Myocyte (in vitro differentiated cells): ENCODE measurements at regions not wholly inside any gene's neighbourhood (a gene's known extent, or its start where the extent isn't known, plus 50 kb on each side); places are given as distances from the start of the nearest gene placed in this dataset.
A peak's percentile ranks its signal among the peaks of the same experiment; 100 is the strongest.

Experiments
- DNase-seq: peaks from one replicate; pipeline ENCODE4 v3.0.0-alpha.2; 2012; ENCODE audit warnings: low read depth

GRCh38 chr5:129322968-129323367, 137.1 kb upstream of the ADAMTS19 start:
- DNase-seq: no peak

GRCh38 chr5:129341306-129341705, 118.8 kb upstream of the ADAMTS19 start:
- no peak for DNase-seq

- DNase-seq: peak; percentile 28
These were observed 117.3 kb upstream of the ADAMTS19 start for GRCh38 chr5:129342796-129343195.

- DNase-seq: no peak
These were observed 114.7 kb upstream of the ADAMTS19 start for GRCh38 chr5:129345213-129345924.

GRCh38 chr5:129356846-129357245, 103.3 kb upstream of the ADAMTS19 start:
- peak; percentile 7 for DNase-seq

- DNase-seq: no peak
These were observed 102.0 kb upstream of the ADAMTS19 start for GRCh38 chr5:129358069-129358468.

- DNase-seq: no peak
These were observed 100.6 kb upstream of the ADAMTS19 start for GRCh38 chr5:129359450-129359849.

- peak; percentile 14 for DNase-seq
These were observed 98.6 kb upstream of the ADAMTS19 start for GRCh38 chr5:129361441-129362025.

- DNase-seq: no peak
These were observed 97.6 kb upstream of the ADAMTS19 start for GRCh38 chr5:129362456-129362855.

GRCh38 chr5:129363991-129364390, 96.1 kb upstream of the ADAMTS19 start:
- DNase-seq: no peak

GRCh38 chr5:129367883-129368282, 92.2 kb upstream of the ADAMTS19 start:
- peak; percentile 13 for DNase-seq

GRCh38 chr5:129372025-129372424, 88.1 kb upstream of the ADAMTS19 start:
- no peak for DNase-seq

- no peak for DNase-seq
These were observed 82.6 kb upstream of the ADAMTS19 start for GRCh38 chr5:129377504-129377903.

GRCh38 chr5:129378961-129379360, 81.1 kb upstream of the ADAMTS19 start:
- no peak for DNase-seq

- peak; percentile 23 for DNase-seq
These were observed 80.7 kb upstream of the ADAMTS19 start for GRCh38 chr5:129379406-129379805.

GRCh38 chr5:129382921-129383672, 77.0 kb upstream of the ADAMTS19 start:
- DNase-seq: no peak

- DNase-seq: no peak
These were observed 75.9 kb upstream of the ADAMTS19 start for GRCh38 chr5:129384193-129384592.

GRCh38 chr5:129384736-129385135, 75.4 kb upstream of the ADAMTS19 start:
- DNase-seq: no peak

- DNase-seq: no peak
These were observed 72.2 kb upstream of the ADAMTS19 start for GRCh38 chr5:129387944-129388343.

- DNase-seq: no peak
These were observed 67.4 kb upstream of the ADAMTS19 start for GRCh38 chr5:129392681-129393080.

- DNase-seq: no peak
These were observed 64.9 kb upstream of the ADAMTS19 start for GRCh38 chr5:129395247-129395646.

- no peak for DNase-seq
These were observed 61.9 kb upstream of the ADAMTS19 start for GRCh38 chr5:129398026-129398678.
